HEK293 (cell line): ENCODE measurements at regions not wholly inside any gene's neighbourhood (a gene's known extent, or its start where the extent isn't known, plus 50 kb on each side); places are given as distances from the start of the nearest gene placed in this dataset.

Experiments used
- CTCF ChIP-seq: fragments of 450-650 bp; formaldehyde crosslinking; IDR thresholded peaks from 2 replicates; pipeline ENCODE4 v1.5.1; 2016; ENCODE audit warnings: missing biosample characterization, missing genetic modification characterization
- ZNF623 ChIP-seq: fragments of 450-650 bp; formaldehyde crosslinking; IDR thresholded peaks from 2 replicates; pipeline ENCODE4 v1.5.1; 2016; ENCODE audit warnings: missing biosample characterization, missing genetic modification characterization
- ZSCAN30 ChIP-seq: fragments of 450-650 bp; IDR thresholded peaks from 2 replicates; pipeline ENCODE4 v1.5.1; 2018; ENCODE audit warnings: missing biosample characterization, mild to moderate bottlenecking, missing genetic modification characterization, moderate library complexity

- no peak for TF ChIP-seq ZNF623 (tag by site-specific recombination)
- no peak for TF ChIP-seq CTCF
- no peak for TF ChIP-seq ZSCAN30 (tag by site-specific recombination)
Measured at GRCh38 chr15:91688811-91689210, 164.7 kb upstream of the SLCO3A1 start.
